DND-41 (cell line): ENCODE measurements at regions not wholly inside any gene's neighbourhood (a gene's known extent, or its start where the extent isn't known, plus 50 kb on each side); places are given as distances from the start of the nearest gene placed in this dataset.

Experiments used
- EZH2 ChIP-seq: IDR thresholded peaks from 3 replicates; pipeline ENCODE4 v1.6.1; 2012; ENCODE audit warnings: borderline replicate concordance, low read depth, mild to moderate bottlenecking, moderate library complexity, low read length, inconsistent platforms; ENCODE audit not compliant: severe bottlenecking
- TF ChIP-seq, protein P1 (sequence below): IDR thresholded peaks from 2 replicates; pipeline ENCODE4 v1.5.1; 2012; ENCODE audit warnings: borderline replicate concordance, low read length, moderate library complexity, mild to moderate bottlenecking; ENCODE audit not compliant: poor library complexity, severe bottlenecking; ENCODE audit errors: extremely low read depth

DNA sequence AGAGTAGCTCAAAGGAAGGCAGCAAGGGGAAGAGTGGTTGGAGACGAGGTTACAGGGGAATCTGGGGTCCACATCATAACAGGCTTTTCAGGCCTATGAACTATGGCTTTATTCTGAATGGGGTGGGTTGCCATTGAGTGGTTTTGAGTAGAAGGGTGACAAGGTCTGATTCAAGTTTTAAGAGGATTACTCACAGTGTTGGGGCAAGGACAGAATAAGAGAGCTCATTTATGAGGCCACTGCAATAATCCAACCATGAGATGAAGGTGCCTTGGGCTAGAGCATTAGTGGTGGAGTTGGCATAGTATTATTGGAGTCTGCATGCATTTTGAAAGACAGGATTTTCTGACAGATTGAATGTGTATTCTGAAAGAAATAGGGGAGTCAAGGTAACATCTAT, 315.9 kb downstream of the RNF144A start:
- no peak for TF ChIP-seq EZH2
- TF ChIP-seq, protein P1, sequence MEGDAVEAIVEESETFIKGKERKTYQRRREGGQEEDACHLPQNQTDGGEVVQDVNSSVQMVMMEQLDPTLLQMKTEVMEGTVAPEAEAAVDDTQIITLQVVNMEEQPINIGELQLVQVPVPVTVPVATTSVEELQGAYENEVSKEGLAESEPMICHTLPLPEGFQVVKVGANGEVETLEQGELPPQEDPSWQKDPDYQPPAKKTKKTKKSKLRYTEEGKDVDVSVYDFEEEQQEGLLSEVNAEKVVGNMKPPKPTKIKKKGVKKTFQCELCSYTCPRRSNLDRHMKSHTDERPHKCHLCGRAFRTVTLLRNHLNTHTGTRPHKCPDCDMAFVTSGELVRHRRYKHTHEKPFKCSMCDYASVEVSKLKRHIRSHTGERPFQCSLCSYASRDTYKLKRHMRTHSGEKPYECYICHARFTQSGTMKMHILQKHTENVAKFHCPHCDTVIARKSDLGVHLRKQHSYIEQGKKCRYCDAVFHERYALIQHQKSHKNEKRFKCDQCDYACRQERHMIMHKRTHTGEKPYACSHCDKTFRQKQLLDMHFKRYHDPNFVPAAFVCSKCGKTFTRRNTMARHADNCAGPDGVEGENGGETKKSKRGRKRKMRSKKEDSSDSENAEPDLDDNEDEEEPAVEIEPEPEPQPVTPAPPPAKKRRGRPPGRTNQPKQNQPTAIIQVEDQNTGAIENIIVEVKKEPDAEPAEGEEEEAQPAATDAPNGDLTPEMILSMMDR: no peak
